ENCODE measurements at regions not wholly inside any gene's neighbourhood (a gene's known extent, or its start where the extent isn't known, plus 50 kb on each side); places are given as distances from the start of the nearest gene placed in this dataset.

GRCh38 chrX:10935501-10935900, 175.6 kb upstream of the HCCS start:
- no peaks in the 10 kb centered on the region for H3K9me3 ChIP-seq (replicated peaks; ENCODE audit: control insufficient read depth, insufficient read depth, low read length)
- H3K27me3 ChIP-seq (replicated peaks in 1 of 2; ENCODE audit: control insufficient read depth in 2 of 2, insufficient read depth in 2 of 2, low read length in 1 of 2) = no peaks in the 10 kb centered on the region
- no peaks in the 10 kb centered on the region for H3K4me1 ChIP-seq (ENCODE audit: control insufficient read depth, insufficient read depth, low read length)
- ATAC-seq (no peak), DNase-seq (ENCODE audit: low read depth, low spot score) (no peak), FAIRE-seq (no peak)
- no TSS peak for BruUV-seq (replicated peaks)
- 30% methylated on average over 3 of the region's 3 CpGs for whole genome bisulfite sequencing (ENCODE audit: insufficient coverage, insufficient replicate concordance, low lambda C conversion rate, missing lambda C conversion rate)
- in situ Hi-C loops (cut with MboI) = no loop called here
- intact Hi-C loops (cut with micrococcal nuclease; ENCODE audit: unreplicated experiment) = no loop called here
- ChIA-PET RAD21 (ENCODE audit: unreplicated experiment) (no interaction called here), SMC1A (ENCODE audit: uncharacterized antibody, unreplicated experiment) (no interaction called here), CTCF (no interaction called here), POLR2A (no interaction called here)
- no peak overlapping the region for H3K4me3 ChIP-seq
- H2AFZ ChIP-seq (ENCODE audit: control insufficient read depth, low read depth, low read length) = no peak overlapping the region
- H4K20me1 ChIP-seq (ENCODE audit: control insufficient read depth, insufficient read depth) = no peaks in the 10 kb centered on the region
- H3K4me2 ChIP-seq (ENCODE audit: control insufficient read depth, insufficient read depth) = no peak overlapping the region
- no peak overlapping the region for H3K9ac ChIP-seq (ENCODE audit: control insufficient read depth, insufficient read depth, low read length)
- H3K36me3 ChIP-seq (ENCODE audit: control insufficient read depth in 2 of 2, insufficient read depth in 2 of 2, low read length in 1 of 2) = no peaks in the 10 kb centered on the region
- no peaks in the 10 kb centered on the region for H3K79me2 ChIP-seq (ENCODE audit: control insufficient read depth, insufficient read depth, low read length)
- H3K27ac ChIP-seq (ENCODE audit: control insufficient read depth, insufficient read depth) = no peak overlapping the region
- TF ChIP-seq SIX5 (IDR thresholded peaks at IDR 0.05; ENCODE audit: low read depth, low read length, severe bottlenecking) (no peak), HDAC2 (IDR thresholded peaks at IDR 0.05) (no peak), PAX8 (IDR thresholded peaks at IDR 0.05) (no peak), TCF12 (IDR thresholded peaks at IDR 0.05; ENCODE audit: low read depth, low read length) (no peak), FOXM1 (IDR thresholded peaks at IDR 0.05; ENCODE audit: low read depth, low read length) (no peak), IRF3 (IDR thresholded peaks at IDR 0.05) (no peak), GATAD2B (conservative IDR thresholded peaks at IDR 0.05; ENCODE audit: low read depth) (no peak), ESRRA (IDR thresholded peaks at IDR 0.05; ENCODE audit: low read length) (no peak), MEF2A (IDR thresholded peaks at IDR 0.05; ENCODE audit: insufficient read depth, low read depth, low read length) (no peak), YY1 (IDR thresholded peaks at IDR 0.05; ENCODE audit: low read depth, low read length) (no peak), YBX1 (IDR thresholded peaks at IDR 0.05) (no peak), HDAC6 (IDR thresholded peaks at IDR 0.05; ENCODE audit: unreplicated experiment) (no peak)
- TF ChIP-seq, protein P1, sequence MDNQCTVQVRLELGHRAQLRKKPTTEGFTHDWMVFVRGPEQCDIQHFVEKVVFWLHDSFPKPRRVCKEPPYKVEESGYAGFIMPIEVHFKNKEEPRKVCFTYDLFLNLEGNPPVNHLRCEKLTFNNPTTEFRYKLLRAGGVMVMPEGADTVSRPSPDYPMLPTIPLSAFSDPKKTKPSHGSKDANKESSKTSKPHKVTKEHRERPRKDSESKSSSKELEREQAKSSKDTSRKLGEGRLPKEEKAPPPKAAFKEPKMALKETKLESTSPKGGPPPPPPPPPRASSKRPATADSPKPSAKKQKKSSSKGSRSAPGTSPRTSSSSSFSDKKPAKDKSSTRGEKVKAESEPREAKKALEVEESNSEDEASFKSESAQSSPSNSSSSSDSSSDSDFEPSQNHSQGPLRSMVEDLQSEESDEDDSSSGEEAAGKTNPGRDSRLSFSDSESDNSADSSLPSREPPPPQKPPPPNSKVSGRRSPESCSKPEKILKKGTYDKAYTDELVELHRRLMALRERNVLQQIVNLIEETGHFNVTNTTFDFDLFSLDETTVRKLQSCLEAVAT (IDR thresholded peaks at IDR 0.05) = no peak
- TF ChIP-seq, protein P2, sequence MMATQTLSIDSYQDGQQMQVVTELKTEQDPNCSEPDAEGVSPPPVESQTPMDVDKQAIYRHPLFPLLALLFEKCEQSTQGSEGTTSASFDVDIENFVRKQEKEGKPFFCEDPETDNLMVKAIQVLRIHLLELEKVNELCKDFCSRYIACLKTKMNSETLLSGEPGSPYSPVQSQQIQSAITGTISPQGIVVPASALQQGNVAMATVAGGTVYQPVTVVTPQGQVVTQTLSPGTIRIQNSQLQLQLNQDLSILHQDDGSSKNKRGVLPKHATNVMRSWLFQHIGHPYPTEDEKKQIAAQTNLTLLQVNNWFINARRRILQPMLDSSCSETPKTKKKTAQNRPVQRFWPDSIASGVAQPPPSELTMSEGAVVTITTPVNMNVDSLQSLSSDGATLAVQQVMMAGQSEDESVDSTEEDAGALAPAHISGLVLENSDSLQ (IDR thresholded peaks at IDR 0.05) = no peak
- TF ChIP-seq, protein P3, sequence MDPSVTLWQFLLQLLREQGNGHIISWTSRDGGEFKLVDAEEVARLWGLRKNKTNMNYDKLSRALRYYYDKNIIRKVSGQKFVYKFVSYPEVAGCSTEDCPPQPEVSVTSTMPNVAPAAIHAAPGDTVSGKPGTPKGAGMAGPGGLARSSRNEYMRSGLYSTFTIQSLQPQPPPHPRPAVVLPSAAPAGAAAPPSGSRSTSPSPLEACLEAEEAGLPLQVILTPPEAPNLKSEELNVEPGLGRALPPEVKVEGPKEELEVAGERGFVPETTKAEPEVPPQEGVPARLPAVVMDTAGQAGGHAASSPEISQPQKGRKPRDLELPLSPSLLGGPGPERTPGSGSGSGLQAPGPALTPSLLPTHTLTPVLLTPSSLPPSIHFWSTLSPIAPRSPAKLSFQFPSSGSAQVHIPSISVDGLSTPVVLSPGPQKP (IDR thresholded peaks at IDR 0.05; ENCODE audit: low read depth, low read length) = no peak
- TF ChIP-seq, protein P4, sequence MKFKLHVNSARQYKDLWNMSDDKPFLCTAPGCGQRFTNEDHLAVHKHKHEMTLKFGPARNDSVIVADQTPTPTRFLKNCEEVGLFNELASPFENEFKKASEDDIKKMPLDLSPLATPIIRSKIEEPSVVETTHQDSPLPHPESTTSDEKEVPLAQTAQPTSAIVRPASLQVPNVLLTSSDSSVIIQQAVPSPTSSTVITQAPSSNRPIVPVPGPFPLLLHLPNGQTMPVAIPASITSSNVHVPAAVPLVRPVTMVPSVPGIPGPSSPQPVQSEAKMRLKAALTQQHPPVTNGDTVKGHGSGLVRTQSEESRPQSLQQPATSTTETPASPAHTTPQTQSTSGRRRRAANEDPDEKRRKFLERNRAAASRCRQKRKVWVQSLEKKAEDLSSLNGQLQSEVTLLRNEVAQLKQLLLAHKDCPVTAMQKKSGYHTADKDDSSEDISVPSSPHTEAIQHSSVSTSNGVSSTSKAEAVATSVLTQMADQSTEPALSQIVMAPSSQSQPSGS (IDR thresholded peaks at IDR 0.05; ENCODE audit: low read length) = no peak
